NK-92 treated with Interleukin-12 subunit alpha and Interleukin-12 subunit beta, amount 100 ng/mL, for 24 hours (cell line): ENCODE measurements at regions not wholly inside any gene's neighbourhood (a gene's known extent, or its start where the extent isn't known, plus 50 kb on each side); places are given as distances from the start of the nearest gene placed in this dataset.
"Not testable (repeated sequence)": the region's sequence is repeated elsewhere in the genome, so short reads cannot be mapped to it uniquely, and the experiment has no call there.

Experiments
- DNase-seq: peaks from one replicate; lab custom pipeline; 2025; lab: John Stamatoyannopoulos, UW

GRCh38 chr16:87207965-87208364 lies 109.2 kb downstream of the C16orf95 start:
- no peak for DNase-seq

GRCh38 chr16:87208968-87209367 lies 108.2 kb downstream of the C16orf95 start:
- DNase-seq, result not testable (repeated sequence)

- no peak for DNase-seq
Measured at GRCh38 chr16:87209808-87210512, 107.2 kb downstream of the C16orf95 start.

- DNase-seq, result no peak
Measured at GRCh38 chr16:87210894-87211293, 106.3 kb downstream of the C16orf95 start.

GRCh38 chr16:87212026-87212425 lies 105.2 kb downstream of the C16orf95 start:
- no peak for DNase-seq

GRCh38 chr16:87213536-87213935 lies 103.7 kb downstream of the C16orf95 start:
- DNase-seq, result no peak

- DNase-seq, result no peak
Measured at GRCh38 chr16:87216148-87216840, 100.9 kb downstream of the C16orf95 start.

- DNase-seq, result no peak
Measured at GRCh38 chr16:87216841-87217275, 100.3 kb downstream of the C16orf95 start.

- not testable (repeated sequence) for DNase-seq
Measured at GRCh38 chr16:87217802-87218201, 99.4 kb downstream of the C16orf95 start.

- no peak for DNase-seq
Measured at GRCh38 chr16:87218281-87219055, 98.7 kb downstream of the C16orf95 start.

GRCh38 chr16:87219287-87219909 lies 97.8 kb downstream of the C16orf95 start:
- DNase-seq, result no peak

- no peak for DNase-seq
Measured at GRCh38 chr16:87221633-87222032, 95.6 kb downstream of the C16orf95 start.

GRCh38 chr16:87222335-87222734 lies 94.9 kb downstream of the C16orf95 start:
- DNase-seq, result no peak

- no peak for DNase-seq
Measured at GRCh38 chr16:87223656-87224248, 93.4 kb downstream of the C16orf95 start.

- no peak for DNase-seq
Measured at GRCh38 chr16:87226926-87227295, 90.3 kb downstream of the C16orf95 start.

- no peak for DNase-seq
Measured at GRCh38 chr16:87227296-87227951, 89.8 kb downstream of the C16orf95 start.

- no peak for DNase-seq
Measured at GRCh38 chr16:87228363-87228762, 88.8 kb downstream of the C16orf95 start.

GRCh38 chr16:87229230-87230188 lies 87.7 kb downstream of the C16orf95 start:
- no peak for DNase-seq

GRCh38 chr16:87230571-87230970 lies 86.6 kb downstream of the C16orf95 start:
- no peak for DNase-seq

GRCh38 chr16:87231295-87231694 lies 85.9 kb downstream of the C16orf95 start:
- DNase-seq, result no peak
